Activated T-cell treated with anti-CD3 and anti-CD28 coated beads for 48 hours (primary cell): ENCODE measurements at regions not wholly inside any gene's neighbourhood (a gene's known extent, or its start where the extent isn't known, plus 50 kb on each side); places are given as distances from the start of the nearest gene placed in this dataset.

ENCODE experiments used
- DNase-seq: peaks from one replicate; pipeline ENCODE4 v3.0.0-alpha.2; 2020; ENCODE audit warnings: low read depth

DNA sequence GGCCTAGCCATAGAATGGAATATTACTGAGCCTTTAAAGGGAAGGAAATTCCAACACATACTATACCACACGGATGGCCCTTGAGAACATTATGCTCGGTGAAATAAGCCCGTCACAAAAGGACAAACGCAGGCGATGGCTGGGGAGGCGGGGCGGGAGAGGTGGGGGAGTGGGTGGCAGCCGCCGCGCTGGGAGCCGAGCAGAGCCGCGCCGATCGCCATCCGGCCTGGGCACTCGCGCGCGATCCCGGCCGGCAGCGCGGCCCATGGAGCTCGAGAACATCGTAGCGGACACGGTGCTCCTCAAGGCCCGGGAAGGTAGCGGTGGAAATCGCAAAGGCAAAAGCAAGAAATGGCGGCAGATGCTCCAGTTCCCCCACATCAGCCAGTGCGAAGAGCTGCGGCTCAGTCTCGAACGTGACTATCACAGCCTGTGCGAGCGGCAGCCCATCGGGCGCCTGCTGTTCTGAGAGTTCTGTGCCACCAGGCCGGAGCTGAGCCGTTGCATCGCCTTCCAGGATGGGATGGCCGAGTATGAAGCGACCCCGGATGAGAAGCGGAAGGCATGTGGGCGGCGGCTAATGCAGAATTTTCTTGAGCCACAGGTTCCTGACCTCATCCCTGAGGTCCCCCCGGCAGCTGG, 140.1 kb downstream of the ZDHHC20 start:
- no peak for DNase-seq

DNA sequence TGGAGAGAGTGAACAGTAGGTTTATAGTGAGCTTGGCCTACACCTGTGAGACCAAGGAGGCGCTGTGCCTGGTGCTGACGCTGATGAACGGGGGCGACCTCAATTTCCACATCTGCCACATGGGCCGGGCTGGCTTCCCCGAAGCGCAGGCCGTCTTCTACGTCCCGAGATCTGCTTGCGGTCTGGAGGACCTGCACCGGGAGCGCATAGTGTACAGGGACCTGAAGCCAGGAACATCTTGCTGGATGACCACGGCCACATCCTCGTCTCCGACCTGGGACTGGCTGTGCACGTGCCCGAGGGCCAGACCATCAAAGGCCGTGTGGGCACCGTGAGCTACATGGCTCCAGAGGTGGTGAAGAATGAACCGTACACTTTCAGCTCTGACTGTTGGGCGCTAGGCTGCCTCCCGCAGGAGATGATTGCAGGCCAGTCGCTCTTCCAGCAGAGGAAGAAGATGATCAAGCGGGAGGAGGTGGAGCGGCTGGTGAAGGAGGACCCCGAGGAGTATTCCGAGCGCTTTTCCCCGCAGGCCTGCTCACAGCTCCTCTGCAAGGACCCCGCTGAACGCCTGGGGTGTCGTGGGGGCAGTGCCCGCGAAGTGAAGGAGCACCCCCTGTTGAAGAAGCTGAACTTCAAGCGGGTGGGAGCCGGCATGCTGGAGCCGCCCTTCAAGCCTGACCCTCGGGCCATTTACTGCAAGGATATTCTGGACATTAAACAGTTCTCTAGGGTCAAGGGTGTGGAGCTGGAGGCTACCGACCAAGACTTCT, 139.0 kb downstream of the ZDHHC20 start:
- DNase-seq: no peak

DNA sequence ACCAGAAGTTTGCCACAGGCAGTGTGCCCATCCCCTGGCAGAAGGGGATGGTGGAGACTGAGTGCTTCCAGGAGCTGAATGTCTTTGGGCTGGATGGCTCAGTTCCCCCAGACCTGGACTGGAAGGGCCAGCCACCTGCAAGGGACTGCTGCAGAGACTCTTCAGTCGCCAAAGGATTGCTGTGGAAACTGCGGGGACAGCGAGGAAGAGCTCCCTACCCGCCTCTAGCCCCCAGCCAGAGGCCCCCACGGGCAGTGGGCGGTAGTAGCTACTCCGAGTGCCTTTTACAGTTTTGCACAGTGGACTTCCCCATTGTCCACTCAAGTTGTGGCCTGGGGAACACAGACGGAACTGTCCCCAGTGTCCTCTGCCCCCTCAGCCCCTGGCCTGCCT, 138.5 kb downstream of the ZDHHC20 start:
- DNase-seq: no peak

DNA sequence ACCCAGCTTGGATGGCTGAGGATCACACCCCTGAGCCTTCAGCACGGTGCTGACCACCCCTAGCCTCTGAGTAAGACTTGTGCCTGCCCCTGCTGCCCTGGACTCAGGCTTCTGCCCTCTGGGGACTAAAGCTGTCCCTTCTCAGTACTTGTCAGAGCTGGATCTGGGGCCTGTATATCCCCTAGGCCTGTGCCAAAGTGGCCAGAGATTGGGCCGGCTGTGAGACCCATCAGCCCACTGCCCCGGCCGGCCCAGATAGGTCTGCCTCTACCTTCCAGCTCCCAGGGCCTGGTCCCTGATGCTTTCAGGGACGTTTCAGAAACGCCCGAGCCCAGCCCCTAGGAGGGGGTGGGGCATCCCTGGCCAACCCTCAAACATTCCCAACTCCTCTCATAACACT, 137.8 kb downstream of the ZDHHC20 start:
- DNase-seq: no peak

DNA sequence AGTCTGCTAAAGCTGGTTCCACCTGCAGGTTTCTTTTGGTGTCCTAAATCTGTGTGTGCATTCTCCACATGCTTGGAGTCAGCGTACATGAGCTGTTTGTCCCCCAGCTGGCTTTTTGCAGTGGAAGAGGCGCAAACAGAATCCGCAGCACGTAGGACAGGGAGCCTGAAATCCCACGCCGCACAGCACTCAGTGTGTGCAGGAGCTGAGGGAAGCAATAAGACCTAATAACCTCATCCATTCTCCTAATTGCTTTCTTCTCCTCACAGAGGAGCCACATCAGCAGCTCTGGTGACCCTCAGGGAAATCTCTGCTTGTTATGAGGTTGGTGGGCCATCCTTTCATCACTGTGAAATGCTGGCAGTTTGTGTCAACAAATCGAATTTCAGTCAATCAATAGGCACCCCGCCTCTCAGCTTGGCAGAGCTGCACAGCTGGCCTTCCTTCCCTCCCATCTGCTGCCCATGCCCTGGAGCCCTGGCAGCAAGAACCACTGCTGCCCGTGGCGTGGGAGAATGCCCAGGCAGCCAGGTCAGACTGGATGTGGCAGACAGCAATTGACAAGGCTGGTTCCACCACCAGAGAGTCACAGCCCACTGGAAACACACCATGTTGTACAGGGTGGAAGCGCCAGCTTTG, 136.7 kb downstream of the ZDHHC20 start:
- no peak for DNase-seq
